Fibroblast of villous mesenchyme (primary cell): ENCODE measurements at regions not wholly inside any gene's neighbourhood (a gene's known extent, or its start where the extent isn't known, plus 50 kb on each side); places are given as distances from the start of the nearest gene placed in this dataset.

Experiments
- DNase-seq: peaks from one replicate; pipeline ENCODE4 v3.0.0-alpha.2; 2010; ENCODE audit warnings: low read depth
- H3K4me3 ChIP-seq: 2 replicates; pipeline ENCODE4 v1.5.1; 2011; ENCODE audit warnings: low read depth, mild to moderate bottlenecking, low read length
- CTCF ChIP-seq: IDR thresholded peaks from 2 replicates; pipeline ENCODE4 v1.5.1; 2012; ENCODE audit warnings: low read depth, mild to moderate bottlenecking, low read length; ENCODE audit not compliant: insufficient read depth

GRCh38 chr3:180181387-180181786 lies 144.7 kb upstream of the PEX5L start:
- DNase-seq: no peak
- H3K4me3 ChIP-seq: no peak overlapping the region
- no peak for TF ChIP-seq CTCF

- H3K4me3 ChIP-seq: no peak overlapping the region
- no peak for TF ChIP-seq CTCF
- DNase-seq: no peak
Measured at GRCh38 chr3:180183346-180183745, 146.6 kb upstream of the PEX5L start.

- no peak for TF ChIP-seq CTCF
- peak; percentile 3 for DNase-seq
- H3K4me3 ChIP-seq: no peak overlapping the region
Measured at GRCh38 chr3:180184816-180185215, 148.1 kb upstream of the PEX5L start.

GRCh38 chr3:180185650-180186049 lies 148.9 kb upstream of the PEX5L start:
- H3K4me3 ChIP-seq: no peak overlapping the region
- TF ChIP-seq CTCF: no peak
- DNase-seq: no peak

DNA sequence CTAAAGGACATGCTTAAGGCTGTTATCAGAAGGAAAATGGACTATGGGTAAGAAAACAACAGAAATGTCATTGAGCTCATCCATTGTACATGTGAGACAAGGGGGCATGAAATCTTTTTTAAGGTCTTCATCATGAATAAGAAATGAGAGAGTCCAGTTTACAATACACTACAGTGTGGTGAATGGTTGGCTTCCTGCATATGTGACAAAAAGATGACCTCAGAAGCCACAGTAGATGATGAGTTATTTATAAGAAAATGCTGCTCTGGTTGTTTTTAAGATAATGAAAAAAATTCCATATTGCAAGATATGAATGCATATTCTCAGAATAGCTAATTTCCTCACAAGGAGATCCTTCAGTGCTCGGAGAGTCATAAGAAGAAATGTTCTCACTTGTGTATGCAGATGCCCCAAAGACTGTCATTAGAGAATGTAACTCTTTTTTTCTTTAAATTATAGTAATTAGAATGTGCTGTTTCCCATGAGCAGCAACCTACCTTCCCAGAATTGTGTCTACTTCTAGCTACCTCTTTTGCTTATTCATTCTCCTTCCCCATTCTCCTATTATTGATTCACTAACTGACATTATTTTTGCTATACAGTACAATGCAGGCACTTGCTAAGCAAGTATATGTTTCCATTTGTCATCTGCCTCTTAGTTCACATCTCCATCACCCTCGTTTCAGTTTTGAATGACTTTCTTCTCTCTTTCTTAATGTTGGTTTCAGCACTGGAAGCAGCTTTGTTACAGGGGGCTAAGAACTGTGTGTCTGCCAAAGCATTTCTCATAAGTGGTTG lies 152.0 kb upstream of the PEX5L start:
- H3K4me3 ChIP-seq: no peak overlapping the region
- no peak for TF ChIP-seq CTCF

GRCh38 chr3:180189310-180189648 lies 152.5 kb upstream of the PEX5L start:
- no peak overlapping the region for H3K4me3 ChIP-seq
- TF ChIP-seq CTCF: no peak
- no peak for DNase-seq

More for the DNA sequence above, 152.0 kb upstream of the PEX5L start:
- no peak for DNase-seq

- no peak overlapping the region for H3K4me3 ChIP-seq
- no peak for DNase-seq
- no peak for TF ChIP-seq CTCF
Measured at GRCh38 chr3:180196658-180197057, 159.9 kb upstream of the PEX5L start.
